Loucy (cell line): ENCODE measurements at regions not wholly inside any gene's neighbourhood (a gene's known extent, or its start where the extent isn't known, plus 50 kb on each side); places are given as distances from the start of the nearest gene placed in this dataset.

Experiments
- H2AFZ ChIP-seq: fragments of 200-600 bp; sonication (generic); 2 replicates; pipeline ENCODE4 v1.6.0; 2016; ENCODE audit warnings: antibody characterized with exemption, mild to moderate bottlenecking, low read length, moderate library complexity
- H3F3A ChIP-seq: fragments of 200-600 bp; 2 replicates; pipeline ENCODE4 v1.6.0; 2016; ENCODE audit warnings: antibody characterized with exemption, low read depth, mild to moderate bottlenecking
- H3K27me3 ChIP-seq: fragments of 200-600 bp; sonication (generic); 2 replicates; pipeline ENCODE4 v1.6.1; 2014; ENCODE audit warnings: low read length, mild to moderate bottlenecking; ENCODE audit not compliant: insufficient read depth, poor library complexity, severe bottlenecking
- H3K36me3 ChIP-seq: fragments of 200-600 bp; sonication (generic); 2 replicates; pipeline ENCODE4 v1.6.1; 2016; ENCODE audit warnings: low read length; ENCODE audit not compliant: insufficient read depth
- H3K4me1 ChIP-seq: fragments of 200-600 bp; sonication (generic); 2 replicates; pipeline ENCODE4 v1.5.1; 2014; ENCODE audit warnings: low read length, mild to moderate bottlenecking; ENCODE audit not compliant: insufficient read depth, poor library complexity, severe bottlenecking
- H3K4me2 ChIP-seq: fragments of 200-600 bp; sonication (generic); 2 replicates; pipeline ENCODE4 v1.6.0; 2014; ENCODE audit warnings: antibody characterized with exemption, low read length, low read depth, mild to moderate bottlenecking; ENCODE audit not compliant: poor library complexity, severe bottlenecking
- H3K4me3 ChIP-seq: fragments of 200-600 bp; sonication (generic); 2 replicates; pipeline ENCODE4 v1.5.1; 2014; ENCODE audit warnings: low read length, mild to moderate bottlenecking, mixed read lengths; ENCODE audit not compliant: poor library complexity, severe bottlenecking
- H3K79me2 ChIP-seq: fragments of 200-600 bp; sonication (generic); 2 replicates; pipeline ENCODE4 v1.6.1; 2014; ENCODE audit warnings: low read length; ENCODE audit not compliant: insufficient read depth
- H3K9ac ChIP-seq: fragments of 200-600 bp; sonication (generic); 2 replicates; pipeline ENCODE4 v1.6.0; 2014; ENCODE audit warnings: mild to moderate bottlenecking, low read depth, low read length, moderate library complexity; ENCODE audit not compliant: poor library complexity, severe bottlenecking
- H3K9me2 ChIP-seq: fragments of 200-600 bp; sonication (generic); replicated peaks from 2 replicates; pipeline ENCODE4 v1.6.1; 2016; ENCODE audit warnings: low read depth, low read length, mixed read lengths
- H3K9me3 ChIP-seq: fragments of 200-600 bp; sonication (generic); 2 replicates; pipeline ENCODE4 v1.6.1; 2014; ENCODE audit warnings: mild to moderate bottlenecking, antibody characterized with exemption, low read length, low read depth; ENCODE audit not compliant: insufficient read depth
- H4K20me1 ChIP-seq: fragments of 200-600 bp; sonication (generic); 2 replicates; pipeline ENCODE4 v1.6.0; 2014; ENCODE audit warnings: antibody characterized with exemption, low read length, mild to moderate bottlenecking; ENCODE audit not compliant: insufficient read depth, poor library complexity, severe bottlenecking
- CTCF ChIP-seq: fragments of 200-600 bp; sonication (generic); conservative IDR thresholded peaks from 2 replicates; pipeline ENCODE4 v1.5.1; 2014; ENCODE audit warnings: mild to moderate bottlenecking, antibody characterized with exemption, low read length
- EZH2phosphoT487 ChIP-seq: fragments of 200-600 bp; IDR thresholded peaks from 2 replicates; pipeline ENCODE4 v1.6.1; 2018; ENCODE audit warnings: antibody characterized with exemption, mild to moderate bottlenecking, moderate library complexity, borderline replicate concordance

GRCh38 chr11:106608677-106609076 is 409.6 kb downstream of the GUCY1A2 start:
- Histone ChIP-seq H3K9me2 (no peaks in the 10 kb centered on the region), H3K4me1 (no peaks in the 10 kb centered on the region), H3K9me3 (no peaks in the 10 kb centered on the region), H3K36me3 (no peaks in the 10 kb centered on the region), H3K9ac (no peak overlapping the region), H3K27me3 (no peaks in the 10 kb centered on the region), H3K79me2 (no peaks in the 10 kb centered on the region), H4K20me1 (no peaks in the 10 kb centered on the region), H3K4me3 (no peak overlapping the region), H3K4me2 (no peak overlapping the region), H3F3A (no peaks in the 10 kb centered on the region), H2AFZ (no peak overlapping the region)
- TF ChIP-seq EZH2phosphoT487, result no peak
- no peak for TF ChIP-seq CTCF

- no peaks in the 10 kb centered on the region for H3F3A ChIP-seq
- H3K4me1 ChIP-seq, result no peaks in the 10 kb centered on the region
- no peaks in the 10 kb centered on the region for H3K27me3 ChIP-seq
- no peaks in the 10 kb centered on the region for H3K79me2 ChIP-seq
- H2AFZ ChIP-seq, result no peak overlapping the region
- no peaks in the 10 kb centered on the region for H4K20me1 ChIP-seq
- H3K4me3 ChIP-seq, result no peak overlapping the region
- H3K9ac ChIP-seq, result no peak overlapping the region
- no peak for TF ChIP-seq EZH2phosphoT487
- H3K9me3 ChIP-seq, result no peaks in the 10 kb centered on the region
- H3K9me2 ChIP-seq, result 0 out of 2 replicates have a peak, but pooled peaks cover 8% of the 10 kb centered on the region
- no peak overlapping the region for H3K4me2 ChIP-seq
- no peaks in the 10 kb centered on the region for H3K36me3 ChIP-seq
Observed at GRCh38 chr11:106614262-106614661, 404.0 kb downstream of the GUCY1A2 start.

- H3K9ac ChIP-seq, result no peak overlapping the region
- no peaks in the 10 kb centered on the region for H3F3A ChIP-seq
- no peak overlapping the region for H3K4me3 ChIP-seq
- no peak overlapping the region for H2AFZ ChIP-seq
- H3K4me1 ChIP-seq, result no peaks in the 10 kb centered on the region
- no peaks in the 10 kb centered on the region for H3K9me3 ChIP-seq
- H3K4me2 ChIP-seq, result no peak overlapping the region
- H3K9me2 ChIP-seq, result 0 out of 2 replicates have a peak, but pooled peaks cover 8% of the 10 kb centered on the region
- no peaks in the 10 kb centered on the region for H3K27me3 ChIP-seq
- no peak for TF ChIP-seq EZH2phosphoT487
- TF ChIP-seq CTCF, result no peak
- H4K20me1 ChIP-seq, result no peaks in the 10 kb centered on the region
- no peaks in the 10 kb centered on the region for H3K36me3 ChIP-seq
- H3K79me2 ChIP-seq, result no peaks in the 10 kb centered on the region
Observed at GRCh38 chr11:106619320-106619990, 398.8 kb downstream of the GUCY1A2 start.

GRCh38 chr11:106621484-106621883 is 396.8 kb downstream of the GUCY1A2 start:
- TF ChIP-seq EZH2phosphoT487 (no peak), CTCF (no peak)
- Histone ChIP-seq H2AFZ (no peak overlapping the region), H3K4me3 (no peak overlapping the region), H3K27me3 (no peaks in the 10 kb centered on the region), H3K4me1 (no peaks in the 10 kb centered on the region), H3K9me3 (no peaks in the 10 kb centered on the region), H3K9ac (no peak overlapping the region), H3K4me2 (no peak overlapping the region), H4K20me1 (no peaks in the 10 kb centered on the region), H3K36me3 (no peaks in the 10 kb centered on the region), H3K79me2 (no peaks in the 10 kb centered on the region), H3K9me2 (no peaks in the 10 kb centered on the region), H3F3A (no peaks in the 10 kb centered on the region)
